C1 segment of cervical spinal cord (tissue), 14 donors: ENCODE measurements at regions not wholly inside any gene's neighbourhood (a gene's known extent, or its start where the extent isn't known, plus 50 kb on each side); places are given as distances from the start of the nearest gene placed in this dataset.
A peak's percentile ranks its signal among the peaks of the same experiment; 100 is the strongest.
"Not testable (repeated sequence)": the region's sequence is repeated elsewhere in the genome, so short reads cannot be mapped to it uniquely, and the experiment has no call there.

Experiments used
- DNase-seq, 14 donors: peaks; one replicate each; lab custom pipeline; 2025; lab: John Stamatoyannopoulos, UW

DNA sequence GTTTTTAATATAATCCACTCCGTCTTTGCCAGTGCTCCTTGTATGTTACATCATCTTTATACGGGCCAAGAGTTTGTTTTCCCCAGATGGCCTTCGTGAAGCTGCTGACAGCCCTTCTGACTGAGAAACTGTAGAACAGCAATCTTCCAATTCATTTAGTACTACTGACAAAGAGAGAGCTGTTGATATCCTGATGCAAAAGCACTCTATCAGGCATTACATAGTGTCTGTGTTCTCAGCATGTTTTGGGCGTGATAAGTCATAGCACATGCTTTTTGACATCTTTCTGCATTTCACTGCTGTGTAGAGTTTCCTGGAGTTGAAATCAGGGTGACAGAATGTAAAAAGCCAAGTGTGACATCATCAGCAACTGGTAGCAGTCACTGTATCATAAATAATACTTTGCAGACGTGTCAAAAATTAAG lies 746.3 kb upstream of the FAM241A start:
- DNase-seq, result peak in 6 of 14 donors; percentile 1 to 10 (median 6)

DNA sequence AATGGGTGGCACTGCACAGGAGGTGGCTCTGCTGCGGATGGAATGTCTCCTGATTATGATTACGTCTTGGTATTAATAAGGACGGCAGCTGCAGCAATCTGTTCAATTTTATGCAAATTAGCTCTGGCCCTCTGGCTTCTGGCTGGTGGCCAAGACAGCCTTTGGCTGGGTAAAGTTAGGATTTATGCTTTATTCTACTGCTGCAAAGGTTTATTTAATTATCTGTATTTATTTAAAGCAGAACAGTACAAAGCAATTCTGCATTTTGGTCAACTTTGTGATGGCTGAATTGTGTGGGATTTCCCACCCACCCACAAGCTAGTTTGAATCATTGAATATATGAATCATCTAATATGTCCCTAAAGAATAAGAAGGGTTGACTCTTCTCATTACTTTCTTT lies 745.6 kb upstream of the FAM241A start:
- peak in 4 of 14 donors; percentile 0 to 18 (median 10) for DNase-seq

DNA sequence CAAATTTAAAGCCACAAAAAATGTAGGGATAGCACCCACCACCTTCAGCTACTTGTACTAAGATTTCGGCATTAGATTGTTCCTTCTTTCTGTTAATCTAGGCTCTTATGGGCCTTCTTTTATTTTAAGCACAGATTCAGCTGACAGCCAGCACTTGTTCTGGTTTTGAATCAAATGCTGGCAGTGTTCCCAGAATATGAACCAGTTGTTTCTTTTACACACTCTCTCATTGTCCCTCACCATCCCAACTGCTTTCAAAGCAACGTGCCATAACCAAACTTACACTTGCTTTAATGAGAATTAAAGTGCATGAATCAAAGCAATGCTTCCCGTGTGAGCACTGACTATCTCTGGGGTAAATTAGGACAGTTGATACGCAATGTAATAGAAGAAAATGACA lies 744.5 kb upstream of the FAM241A start:
- peak in 8 of 14 donors; percentile 3 to 45 (median 7) for DNase-seq

DNA sequence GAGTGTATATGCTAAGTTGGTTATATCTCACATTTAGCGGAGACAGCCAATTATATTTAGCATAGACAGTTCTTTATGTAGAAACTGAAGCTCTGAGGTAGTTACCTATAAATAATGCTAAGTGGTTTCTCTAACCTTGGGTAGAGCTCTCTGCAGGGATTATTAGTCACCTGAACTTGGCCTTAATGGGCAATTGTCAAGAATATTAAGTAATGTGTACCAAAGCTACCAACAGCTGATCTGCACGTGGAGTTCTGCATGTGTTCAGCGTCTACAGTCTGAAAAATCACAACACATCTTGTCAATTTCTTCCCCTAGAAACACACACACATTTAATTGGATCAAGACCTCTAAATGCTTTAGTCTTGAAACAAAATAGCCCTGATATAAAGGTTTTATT lies 740.6 kb upstream of the FAM241A start:
- no peak for DNase-seq

GRCh38 chr4:111405989-111406388 lies 739.3 kb upstream of the FAM241A start:
- no peak for DNase-seq

DNA sequence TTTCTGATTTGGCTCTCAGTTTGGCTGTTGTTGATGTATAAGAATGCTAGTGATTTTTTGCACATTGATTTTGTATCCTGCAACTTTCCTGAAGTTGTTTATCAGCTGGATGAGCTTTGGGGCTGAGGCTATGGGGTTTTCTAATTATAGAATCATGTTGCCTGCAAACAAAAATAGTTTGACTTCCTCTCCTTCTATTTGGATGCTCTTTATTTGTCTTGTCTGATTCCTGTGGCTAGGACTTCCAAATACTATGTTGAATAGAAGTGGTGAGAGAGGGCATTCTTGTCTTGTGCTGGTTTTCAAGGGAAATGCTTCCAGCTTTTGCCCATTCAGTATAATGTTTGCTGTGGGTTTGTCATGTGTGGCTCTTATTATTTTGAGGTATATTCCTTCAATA lies 734.7 kb upstream of the FAM241A start:
- DNase-seq, result no peak

- DNase-seq, result no peak
These were observed 727.7 kb upstream of the FAM241A start for GRCh38 chr4:111417521-111417920.

GRCh38 chr4:111433441-111433840 lies 711.8 kb upstream of the FAM241A start:
- no peak for DNase-seq

- DNase-seq, result no peak
These were observed 710.7 kb upstream of the FAM241A start for GRCh38 chr4:111434586-111434985.

DNA sequence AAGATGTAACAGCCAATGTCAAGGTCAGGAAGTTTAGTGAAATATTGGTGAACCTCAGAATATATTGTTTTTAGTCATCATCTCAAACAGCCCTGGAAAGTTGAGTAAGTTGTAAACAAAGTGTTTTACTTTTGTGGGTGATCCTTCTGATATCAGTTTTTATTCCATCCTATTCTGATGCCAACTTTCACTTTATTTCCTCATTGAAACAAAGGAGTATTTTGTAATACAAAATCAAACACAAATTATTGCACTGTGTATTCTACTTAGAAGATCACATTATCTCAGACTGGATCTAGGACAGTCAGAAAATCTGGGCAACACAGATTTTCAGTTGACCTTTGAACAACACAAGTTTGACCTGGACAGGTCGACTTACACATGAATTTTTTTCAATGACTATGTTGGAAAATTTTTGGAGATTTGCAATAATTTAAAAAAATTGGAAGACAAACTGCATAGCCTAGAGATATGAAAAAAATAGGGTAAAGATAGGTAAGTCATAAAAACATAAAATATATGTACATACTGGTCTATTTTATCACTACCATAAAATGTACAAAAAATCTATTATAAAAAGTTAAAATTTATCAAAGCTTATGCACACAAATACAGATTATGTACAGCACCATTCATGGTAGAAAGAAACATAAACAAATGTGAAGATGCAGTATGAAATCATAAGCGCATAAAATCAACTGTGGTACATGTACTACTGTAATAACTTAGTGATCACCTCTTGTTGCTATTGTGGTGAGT lies 709.1 kb upstream of the FAM241A start:
- no peak for DNase-seq

- no peak for DNase-seq
These were observed 703.6 kb upstream of the FAM241A start for GRCh38 chr4:111441687-111442086.

DNA sequence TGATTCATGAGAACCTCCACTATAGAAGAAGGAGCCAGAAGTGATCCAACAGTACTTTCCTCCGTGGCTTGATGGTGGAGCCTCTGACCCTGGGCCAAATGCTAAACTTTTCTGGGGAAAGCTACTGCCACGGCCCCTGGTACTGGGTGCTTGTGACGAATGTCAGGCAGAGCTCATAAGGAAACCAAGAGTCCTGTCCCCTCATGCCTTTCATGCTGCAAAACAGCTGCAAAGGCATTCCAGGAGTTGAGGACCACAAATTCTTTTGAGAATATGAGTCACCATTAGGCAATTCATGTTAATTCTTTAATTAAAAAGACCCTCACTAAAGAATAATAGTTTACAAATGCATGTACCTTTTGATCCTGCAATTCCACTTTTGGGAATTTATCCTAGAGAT lies 700.4 kb upstream of the FAM241A start:
- DNase-seq, result not testable (repeated sequence)

DNA sequence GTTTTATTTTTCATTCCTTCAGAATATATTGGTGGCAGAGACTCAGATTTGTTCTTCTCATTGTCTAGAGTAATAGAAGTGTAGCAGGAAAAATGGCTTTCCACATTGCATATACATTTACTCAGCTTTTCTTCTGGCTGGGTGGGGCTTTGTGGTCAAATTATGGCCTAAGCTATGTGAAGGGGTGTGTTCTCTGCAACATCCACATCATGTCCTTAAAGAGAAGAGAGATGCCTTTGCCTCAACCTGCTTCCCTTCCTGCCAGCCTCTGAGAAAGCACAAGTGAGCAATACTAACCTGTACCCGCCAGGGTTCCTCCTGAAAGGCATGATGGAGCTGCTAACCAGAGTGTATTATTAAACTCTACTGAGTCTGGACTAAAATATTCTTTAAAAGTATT lies 695.6 kb upstream of the FAM241A start:
- no peak for DNase-seq

DNA sequence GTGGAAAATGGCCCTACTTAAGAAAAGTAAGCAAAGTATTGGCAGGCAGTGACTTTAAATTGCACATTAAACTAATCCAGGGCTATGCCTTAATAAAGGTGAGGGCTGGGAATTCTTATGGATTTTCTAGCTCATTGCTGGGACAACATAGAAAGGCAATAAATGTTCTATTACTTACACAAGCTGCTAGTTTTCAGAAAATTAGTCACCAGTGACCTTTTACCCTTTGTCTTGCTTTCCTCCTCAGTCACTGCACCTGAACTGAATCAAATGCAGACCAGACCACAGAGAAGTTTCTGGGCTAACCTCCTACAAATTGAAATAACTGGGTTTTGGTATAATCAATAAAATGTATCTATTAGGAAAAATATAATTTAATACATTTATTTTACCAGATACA lies 694.4 kb upstream of the FAM241A start:
- DNase-seq, result no peak

- DNase-seq, result no peak
These were observed 692.0 kb upstream of the FAM241A start for GRCh38 chr4:111453216-111453615.

DNA sequence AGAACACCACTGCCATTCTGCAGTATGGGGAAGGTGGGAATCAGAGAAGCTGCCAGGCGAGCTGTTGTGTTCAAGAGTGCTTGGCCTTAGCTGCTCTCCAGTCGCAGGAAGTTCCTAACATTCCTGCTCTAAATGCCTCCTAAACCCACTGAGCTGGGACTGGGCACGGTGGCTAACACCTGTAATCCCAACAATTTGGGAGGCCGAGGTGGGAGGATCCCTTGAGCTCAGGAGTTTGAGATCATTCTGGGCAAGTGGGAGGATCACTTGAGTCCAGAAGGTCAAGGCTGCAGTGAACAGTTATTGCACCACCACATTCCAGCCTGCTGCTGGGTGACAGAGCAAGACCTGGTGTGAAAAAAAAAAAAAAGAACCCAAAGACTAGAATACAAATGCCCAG lies 690.3 kb upstream of the FAM241A start:
- DNase-seq, result no peak

DNA sequence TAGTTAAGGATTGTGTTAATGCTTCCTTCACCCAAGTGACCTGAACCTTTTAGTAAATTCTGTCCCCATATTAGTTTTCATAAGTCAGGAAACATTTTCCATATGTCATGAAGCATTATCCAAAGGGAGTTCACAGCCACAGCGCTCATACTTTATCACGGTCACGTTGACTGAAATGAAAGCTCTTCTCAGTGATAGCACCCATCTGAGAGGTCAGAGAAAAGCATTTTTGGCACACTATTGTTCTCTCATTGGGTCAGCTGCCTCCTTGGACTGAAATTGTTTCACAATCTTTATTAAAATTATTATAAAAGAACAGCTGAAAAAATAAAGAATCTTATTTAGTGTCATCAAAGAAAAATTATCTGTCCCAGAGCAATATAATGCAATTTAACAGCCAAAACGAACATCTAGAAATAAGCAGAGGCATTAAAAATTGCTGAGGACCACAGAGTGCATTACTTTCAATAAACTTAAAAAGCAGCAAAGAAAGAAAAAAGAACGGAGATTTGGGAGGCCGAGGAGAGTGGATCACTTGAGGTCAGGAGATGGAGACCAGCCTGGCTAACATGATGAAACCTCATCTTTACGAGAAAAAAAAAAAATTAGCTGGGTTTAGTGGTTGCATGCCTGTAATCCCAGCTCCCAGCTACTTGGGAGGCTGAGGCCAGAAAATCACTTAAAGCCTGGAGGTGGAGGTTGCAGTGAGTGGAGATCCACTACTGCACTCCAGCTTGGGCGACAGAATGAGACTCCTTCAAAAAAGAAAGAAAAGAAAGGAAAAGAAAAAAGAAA lies 680.8 kb upstream of the FAM241A start:
- no peak for DNase-seq

- DNase-seq, result no peak
These were observed 678.2 kb upstream of the FAM241A start for GRCh38 chr4:111466811-111467604.

DNA sequence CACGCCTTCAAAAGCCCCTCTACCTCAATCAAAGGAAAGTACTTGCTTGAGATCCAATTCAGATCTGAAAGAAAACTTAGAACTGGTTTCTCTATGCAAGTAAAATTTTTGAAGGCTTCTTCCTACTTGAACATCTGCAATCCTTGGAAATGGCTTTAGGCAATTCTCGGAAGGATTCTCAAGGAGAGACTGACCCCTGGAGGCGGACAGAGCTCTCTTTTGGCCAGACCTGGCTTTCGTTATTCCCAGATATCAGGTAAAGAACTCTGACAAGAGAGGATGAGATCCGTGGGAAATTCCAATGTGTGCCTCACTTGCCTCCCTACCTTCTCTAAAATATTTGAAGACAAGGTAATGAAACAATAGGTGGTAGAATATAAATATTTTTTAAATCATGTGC lies 670.3 kb upstream of the FAM241A start:
- peak in 4 of 14 donors; percentile 0 to 12 (median 6) for DNase-seq

DNA sequence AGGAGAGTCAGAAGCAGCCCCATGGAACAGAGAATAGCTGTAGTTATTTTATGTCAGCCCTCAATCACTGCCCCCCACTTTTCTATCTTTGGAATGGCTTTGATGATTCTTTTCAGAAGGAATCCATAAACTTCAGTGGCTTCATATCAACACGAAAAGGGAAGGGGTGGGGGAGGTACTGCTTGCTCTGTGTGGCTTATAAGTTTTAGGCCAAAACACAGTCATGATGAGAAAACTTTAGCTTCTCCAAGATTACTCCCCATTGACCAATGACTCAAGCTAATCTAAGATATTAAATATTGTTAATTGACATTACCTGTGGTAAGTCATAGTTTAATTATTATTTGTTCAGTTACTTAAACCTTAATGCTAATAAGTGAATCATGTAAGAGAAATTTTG lies 669.6 kb upstream of the FAM241A start:
- no peak for DNase-seq

GRCh38 chr4:111480510-111480909 lies 664.7 kb upstream of the FAM241A start:
- no peak for DNase-seq
